ENCODE measurements at regions not wholly inside any gene's neighbourhood (a gene's known extent, or its start where the extent isn't known, plus 50 kb on each side); places are given as distances from the start of the nearest gene placed in this dataset.
A peak's percentile ranks its signal among the peaks of the same experiment; 100 is the strongest.
"Not testable (repeated sequence)": the region's sequence is repeated elsewhere in the genome, so short reads cannot be mapped to it uniquely, and the experiment has no call there.

- peak in 1 of 2 donors; percentile 36 for DNase-seq
Measured at GRCh38 chr21:33993286-33994231, 78.0 kb upstream of the ATP5PO start.

GRCh38 chr21:33992412-33992811 is 76.8 kb upstream of the ATP5PO start:
- DNase-seq: not testable (repeated sequence)

DNA sequence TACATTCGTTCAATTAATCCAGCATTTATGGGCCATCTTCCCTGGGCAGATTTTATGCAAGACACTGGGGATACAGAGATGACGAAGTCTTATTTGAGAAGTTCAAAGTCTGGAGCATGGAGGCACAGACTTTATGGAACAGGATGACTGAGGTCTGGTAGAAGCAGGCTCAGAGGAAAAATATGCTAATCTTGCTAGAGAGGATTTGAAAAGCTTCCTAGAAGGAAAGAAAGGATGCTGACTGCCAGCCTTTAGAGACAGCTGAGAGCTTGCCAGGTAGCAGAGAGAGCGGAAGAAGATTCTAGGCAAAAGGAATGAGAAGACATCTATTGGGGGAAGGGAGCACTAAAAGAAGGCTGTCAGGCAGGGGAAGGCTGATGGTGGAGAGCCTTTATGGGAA is 75.5 kb upstream of the ATP5PO start:
- DNase-seq: no peak

GRCh38 chr21:33989440-33989839 is 73.8 kb upstream of the ATP5PO start:
- no peak for DNase-seq

- DNase-seq: no peak
Measured at GRCh38 chr21:33988237-33989017, 72.8 kb upstream of the ATP5PO start.

DNA sequence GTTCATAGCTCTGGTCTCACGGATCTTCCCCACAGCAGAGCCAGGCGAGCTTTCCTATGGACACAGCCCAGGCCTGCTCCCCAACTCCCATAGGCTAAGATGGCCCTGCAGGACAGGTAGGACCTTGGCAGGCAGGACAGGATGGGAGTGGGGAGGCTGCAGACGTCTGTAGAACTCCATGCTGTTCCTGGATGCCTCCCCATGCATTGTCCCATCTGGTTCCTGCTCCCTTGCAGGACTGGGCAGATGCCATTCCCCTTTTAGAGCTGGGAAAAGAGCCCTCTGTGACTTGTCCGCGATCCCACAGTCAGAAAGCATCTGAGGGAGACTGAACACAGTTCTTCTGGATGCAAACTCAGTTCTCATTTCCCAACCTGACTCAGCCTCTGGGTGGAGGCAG is 71.9 kb upstream of the ATP5PO start:
- no peak for DNase-seq

DNA sequence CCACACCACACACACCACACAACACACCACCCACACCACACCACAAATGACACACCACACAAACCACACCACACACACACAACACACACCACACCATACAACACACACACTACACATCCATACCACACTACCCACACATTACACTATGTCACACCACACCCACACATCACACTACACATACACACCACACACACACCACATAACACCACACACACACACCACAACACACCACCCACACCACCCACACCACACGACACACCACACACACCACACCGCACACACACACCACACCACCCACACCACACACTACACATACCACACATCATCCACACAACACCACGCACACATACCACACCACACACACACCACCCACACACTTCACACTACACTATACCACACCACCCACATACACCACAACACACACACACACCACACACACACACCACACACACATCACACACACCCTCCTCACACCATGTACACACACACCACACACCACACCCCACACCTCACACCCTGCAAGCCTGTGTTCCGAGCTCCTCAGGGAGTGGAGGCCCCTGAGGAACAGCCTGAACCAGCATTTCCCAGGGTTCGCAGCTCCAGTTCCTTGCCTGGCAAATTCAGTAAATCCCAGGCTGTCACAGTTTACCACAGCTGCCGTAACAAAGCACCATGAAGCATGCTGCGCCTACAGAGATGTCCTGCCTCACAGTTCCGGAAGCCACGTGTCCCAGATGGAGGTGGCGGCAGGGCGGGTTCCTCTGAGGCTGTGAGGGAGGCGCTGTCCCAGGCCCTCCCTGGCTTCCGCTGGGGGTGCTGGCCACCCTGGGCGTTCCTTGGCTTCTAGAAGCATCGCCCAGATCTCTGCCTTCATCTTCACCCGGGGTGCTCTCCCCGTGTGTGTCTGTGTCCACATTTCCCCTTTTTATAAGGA is 69.8 kb upstream of the ATP5PO start:
- no peak for DNase-seq

GRCh38 chr21:33984021-33984481 is 68.4 kb upstream of the ATP5PO start:
- no peak for DNase-seq

GRCh38 chr21:33981391-33982101 is 65.9 kb upstream of the ATP5PO start:
- no peak for DNase-seq

DNA sequence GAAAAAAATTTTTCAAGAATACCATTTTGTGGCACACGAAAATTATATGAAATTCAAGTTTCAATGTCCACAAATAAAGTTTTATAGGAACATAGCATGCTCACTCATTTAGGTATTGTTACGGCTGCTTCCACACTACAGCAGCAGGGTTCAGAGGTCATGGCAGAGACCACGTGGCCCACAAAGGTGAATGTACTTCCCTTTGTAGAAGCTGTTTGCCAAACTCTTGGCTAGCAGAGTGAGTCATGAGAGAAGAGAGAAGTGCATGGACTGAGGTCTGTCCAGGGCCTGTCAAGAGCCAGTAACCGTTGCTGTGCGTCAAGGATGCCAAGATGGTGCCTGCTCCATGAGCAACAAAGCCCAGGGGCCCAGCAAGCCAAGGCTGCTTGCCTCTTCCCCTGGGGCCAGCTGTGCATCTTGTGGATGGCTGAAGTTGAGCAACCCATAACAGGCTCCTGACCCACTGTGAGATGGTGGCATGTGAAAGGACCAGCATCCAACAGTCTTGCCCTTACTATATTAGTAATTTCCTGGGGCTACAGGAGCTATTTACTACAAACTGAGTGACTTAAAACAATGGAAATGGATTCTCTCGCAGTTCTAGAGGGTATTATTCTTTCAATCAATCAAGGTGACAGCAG is 64.8 kb upstream of the ATP5PO start:
- peak in 1 of 2 donors; percentile 31 for DNase-seq

- no peak for DNase-seq
Measured at GRCh38 chr21:33978585-33978984, 63.0 kb upstream of the ATP5PO start.

- DNase-seq: no peak
Measured at GRCh38 chr21:33977721-33978369, 62.2 kb upstream of the ATP5PO start.

DNA sequence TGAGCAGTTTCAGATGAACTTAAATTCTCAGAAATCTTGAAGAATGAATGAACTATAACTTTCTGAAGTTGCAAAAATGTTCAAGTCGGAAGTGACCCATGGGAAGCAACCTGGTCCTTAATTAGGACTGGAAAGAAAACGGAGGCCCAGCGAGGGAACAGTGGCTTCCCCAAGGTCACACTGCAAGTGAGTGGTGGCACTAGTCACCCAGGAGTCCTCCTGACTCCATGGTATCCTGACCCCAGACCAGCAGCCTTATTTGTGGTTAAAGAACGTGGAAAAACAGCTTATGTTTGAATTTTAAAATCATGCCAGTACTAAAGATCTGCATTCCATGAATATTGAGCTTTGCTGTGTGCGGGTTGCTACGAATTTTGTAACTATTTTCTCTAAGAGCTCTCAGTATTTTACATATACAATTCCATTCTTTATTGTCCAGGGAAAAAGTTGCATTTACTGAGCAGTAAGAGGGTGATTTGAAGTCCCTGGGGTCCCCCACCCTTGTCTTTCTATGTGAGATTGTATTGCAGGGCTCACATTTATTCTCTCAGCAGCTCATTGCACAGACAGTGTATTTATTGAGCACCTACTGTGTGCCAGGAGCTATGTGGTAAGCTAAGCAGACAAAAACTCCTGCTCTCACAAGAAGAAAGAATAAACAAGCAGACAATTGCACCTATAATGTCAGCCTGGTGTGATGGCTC is 61.6 kb upstream of the ATP5PO start:
- no peak for DNase-seq

DNA sequence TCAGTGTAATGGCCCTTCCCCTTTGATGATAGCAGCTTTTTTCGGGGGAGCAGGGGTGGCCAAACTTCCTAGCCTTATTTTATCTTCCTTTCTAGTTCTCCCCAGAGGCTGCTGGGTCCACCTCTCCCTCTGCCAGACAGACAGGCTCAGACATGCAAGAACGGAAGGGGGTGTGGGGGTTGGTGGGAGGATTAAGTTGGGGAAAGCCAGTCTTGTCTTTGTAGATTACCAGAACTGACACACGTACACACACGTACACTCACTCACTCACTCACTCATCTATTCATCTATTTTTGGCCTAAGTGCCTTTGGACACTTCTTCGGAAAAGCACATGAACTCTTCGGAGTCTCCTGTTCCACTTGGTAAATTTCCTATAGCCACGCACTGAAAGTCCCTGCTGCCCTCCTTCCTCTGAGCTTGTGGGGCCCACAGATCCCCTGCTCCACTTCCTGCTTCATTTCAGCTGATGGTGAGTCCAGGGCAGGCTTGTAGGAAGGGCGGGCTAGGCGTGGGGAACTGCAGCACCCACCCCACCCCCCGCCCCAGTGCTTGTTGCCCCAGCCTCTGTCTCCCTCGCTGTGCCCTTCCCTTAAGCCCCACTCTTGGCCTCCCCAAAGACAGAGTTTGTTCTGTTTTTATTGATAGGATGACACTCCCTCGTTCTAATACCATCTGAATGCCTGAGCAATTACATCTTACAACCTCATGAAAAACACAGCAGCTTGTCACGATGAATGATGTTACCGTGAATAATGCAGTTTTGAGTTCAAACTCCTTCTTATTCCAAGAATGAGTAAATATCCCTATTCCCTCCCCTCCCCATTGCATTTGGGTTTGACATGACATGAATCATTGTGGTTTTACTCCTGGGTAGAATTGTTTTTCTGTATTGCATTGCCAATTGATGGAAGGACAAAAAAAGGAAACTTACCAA is 60.7 kb upstream of the ATP5PO start:
- DNase-seq: peak; percentile 46 to 52

DNA sequence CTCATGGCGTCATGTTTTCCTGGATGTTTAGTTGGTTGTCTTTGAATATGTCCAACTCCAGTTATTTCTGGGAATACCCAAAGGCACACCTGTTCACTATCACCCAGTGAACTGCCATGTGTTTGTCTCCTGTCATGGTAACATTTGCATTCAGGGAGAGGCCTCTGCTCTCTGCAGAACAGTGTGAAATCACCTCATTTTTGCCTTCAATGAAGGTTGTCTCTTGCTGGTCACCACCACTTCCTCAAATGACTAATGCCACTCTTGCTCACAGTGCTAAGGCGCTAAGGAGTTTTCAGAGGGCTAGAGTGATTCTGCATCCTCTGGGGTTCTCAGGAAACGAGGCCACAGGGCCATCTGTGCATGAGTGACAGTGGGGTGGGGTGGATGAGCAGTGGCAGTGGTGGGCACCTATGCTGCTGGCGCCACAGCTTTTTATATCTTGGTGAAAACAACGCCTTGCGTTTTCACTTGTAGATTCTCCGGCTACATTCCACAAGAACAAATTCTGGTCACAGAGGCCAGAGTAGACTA is 60.0 kb upstream of the ATP5PO start:
- peak; percentile 67 to 70 for DNase-seq

GRCh38 chr21:33974513-33975468 is 59.2 kb upstream of the ATP5PO start:
- DNase-seq: no peak

DNA sequence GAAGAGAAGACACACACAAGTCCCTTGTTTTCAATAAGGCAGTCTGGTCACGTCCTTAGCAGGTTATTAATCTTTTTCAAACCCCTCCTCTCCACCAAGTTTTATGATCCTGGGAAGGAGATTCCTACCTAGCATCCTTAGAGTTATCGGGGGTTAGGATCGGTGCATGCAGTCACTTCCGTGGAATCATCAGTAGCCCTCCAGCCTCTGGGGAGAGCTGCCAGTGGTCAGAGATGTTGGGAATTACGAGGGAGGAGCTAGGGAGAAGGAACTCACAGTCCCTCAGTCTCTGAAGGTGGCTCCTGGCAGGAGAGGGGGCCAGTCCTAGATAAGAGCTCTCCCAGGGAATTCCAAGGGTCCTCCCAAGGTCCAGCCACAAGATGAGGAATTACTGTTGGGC is 57.7 kb upstream of the ATP5PO start:
- no peak for DNase-seq

- no peak for DNase-seq
Measured at GRCh38 chr21:33972539-33972938, 56.9 kb upstream of the ATP5PO start.
